ENCODE measurements at regions not wholly inside any gene's neighbourhood (a gene's known extent, or its start where the extent isn't known, plus 50 kb on each side); places are given as distances from the start of the nearest gene placed in this dataset.

- TF ChIP-seq ZBTB49 (tag by site-specific recombination; IDR thresholded peaks at IDR 0.05; ENCODE audit: low read depth) (no peak), ZNF175 (tag by site-specific recombination; IDR thresholded peaks at IDR 0.05) (no peak), CTCF (tag by site-specific recombination; IDR thresholded peaks at IDR 0.05) (no peak), ZNF350 (tag by site-specific recombination; IDR thresholded peaks at IDR 0.05) (no peak), HOXD13 (CRISPR knock-in tag; IDR thresholded peaks at IDR 0.05; ENCODE audit: borderline replicate concordance) (no peak), ZNF23 (tag by site-specific recombination; IDR thresholded peaks at IDR 0.05; ENCODE audit: borderline replicate concordance) (no peak)
Measured at GRCh38 chr9:108207561-108208165, 648.1 kb downstream of the ACTL7B start (continued).

- no peaks in the 10 kb centered on the region for H3K4me1 ChIP-seq (ENCODE audit: control insufficient read depth, insufficient read depth, low read length)
- no peaks in the 10 kb centered on the region for H3K36me3 ChIP-seq (ENCODE audit: control insufficient read depth in 2 of 2, insufficient read depth in 1 of 2, low read length in 2 of 2)
- CTCF ChIA-PET = no interaction called here
- no peak overlapping the region for H3K27ac ChIP-seq (ENCODE audit: extremely low read depth, low read depth, low read length)
- no peaks in the 10 kb centered on the region for H3K9me3 ChIP-seq (ENCODE audit: control insufficient read depth, insufficient read depth, low read depth, low read length)
- no peak overlapping the region for H3K4me3 ChIP-seq (ENCODE audit: low read depth, low read length)
- POLR2A ChIA-PET = no interaction called here
- TF ChIP-seq ZNF138 (tag by site-specific recombination; IDR thresholded peaks at IDR 0.05; ENCODE audit: borderline replicate concordance) (no peak), ZNF585B (tag by site-specific recombination; IDR thresholded peaks at IDR 0.05) (no peak), ZNF704 (tag by site-specific recombination; IDR thresholded peaks at IDR 0.05) (no peak), GFI1B (tag by site-specific recombination; IDR thresholded peaks at IDR 0.05) (no peak), ZNF558 (tag by site-specific recombination; IDR thresholded peaks at IDR 0.05) (no peak), ZNF148 (tag by site-specific recombination; IDR thresholded peaks at IDR 0.05; ENCODE audit: borderline replicate concordance) (no peak), ZNF157 (tag by site-specific recombination; IDR thresholded peaks at IDR 0.05) (no peak), ZNF391 (tag by site-specific recombination; IDR thresholded peaks at IDR 0.05; ENCODE audit: borderline replicate concordance, low read depth) (no peak), MYNN (tag by site-specific recombination; IDR thresholded peaks at IDR 0.05; ENCODE audit: borderline replicate concordance) (no peak), OSR2 (tag by site-specific recombination; IDR thresholded peaks at IDR 0.05) (no peak), ZBTB1 (tag by site-specific recombination; IDR thresholded peaks at IDR 0.05) (no peak), ZNF544 (tag by site-specific recombination; IDR thresholded peaks at IDR 0.05) (no peak), ZNF280C (tag by site-specific recombination; IDR thresholded peaks at IDR 0.05) (no peak), PRDM10 (tag by site-specific recombination; IDR thresholded peaks at IDR 0.05) (no peak), INSM2 (tag by site-specific recombination; IDR thresholded peaks at IDR 0.05) (no peak)
Measured at GRCh38 chr9:108205276-108205675, 650.5 kb downstream of the ACTL7B start.
